SK-N-SH treated with all-trans-retinoic acid at 6 μM for 48 hours (cell line): ENCODE measurements at regions not wholly inside any gene's neighbourhood (a gene's known extent, or its start where the extent isn't known, plus 50 kb on each side); places are given as distances from the start of the nearest gene placed in this dataset.

Experiments used
- ATAC-seq: fragments of 200-7000 bp; cut with Tn5 transposase; 3 replicates; pipeline ENCODE4 v1.9.1; 2020; ENCODE audit warnings: mild to moderate bottlenecking, moderate library complexity
- ARNTL ChIP-seq: fragments of 450-650 bp; formaldehyde crosslinking; IDR thresholded peaks from 2 replicates; pipeline ENCODE4 v1.5.0; 2020; ENCODE audit warnings: low read depth, mild to moderate bottlenecking, moderate library complexity, borderline replicate concordance
- BACH2 ChIP-seq: fragments of 250-450 bp; sonication (Bioruptor Pico); IDR thresholded peaks from 2 replicates; pipeline ENCODE4 v1.9.0; 2021; ENCODE audit warnings: mild to moderate bottlenecking, borderline replicate concordance
- CREB5 ChIP-seq: fragments of 250-450 bp; sonication (Bioruptor Pico); IDR thresholded peaks from 2 replicates; pipeline ENCODE4 v1.5.1; 2020; ENCODE audit warnings: low read depth, mild to moderate bottlenecking, moderate library complexity
- CSDC2 ChIP-seq: fragments of 250-450 bp; sonication (Bioruptor Pico); IDR thresholded peaks from 2 replicates; pipeline ENCODE4 v1.5.0; 2020; ENCODE audit warnings: mild to moderate bottlenecking, moderate library complexity
- ESRRG ChIP-seq: fragments of 250-450 bp; sonication (Bioruptor Pico); IDR thresholded peaks from 2 replicates; pipeline ENCODE4 v1.6.1; 2021; ENCODE audit warnings: mild to moderate bottlenecking
- GLIS3 ChIP-seq: fragments of 250-450 bp; sonication (Bioruptor Pico); IDR thresholded peaks from 2 replicates; pipeline ENCODE4 v1.5.0; 2020; ENCODE audit warnings: mild to moderate bottlenecking, moderate library complexity
- ISL1 ChIP-seq: fragments of 250-450 bp; sonication (Bioruptor Pico); IDR thresholded peaks from 2 replicates; pipeline ENCODE4 v2.1.2; 2022; ENCODE audit warnings: mild to moderate bottlenecking, moderate library complexity
- OSR1 ChIP-seq: fragments of 250-450 bp; sonication (Bioruptor Pico); IDR thresholded peaks from 2 replicates; pipeline ENCODE4 v1.8.0; 2022; ENCODE audit warnings: moderate library complexity, mild to moderate bottlenecking, inconsistent platforms
- PPARA ChIP-seq: fragments of 250-450 bp; sonication (Bioruptor Pico); IDR thresholded peaks from 2 replicates; pipeline ENCODE4 v1.5.0; 2020; ENCODE audit warnings: mild to moderate bottlenecking, borderline replicate concordance
- RARB ChIP-seq: fragments of 250-450 bp; sonication (Bioruptor Pico); IDR thresholded peaks from 2 replicates; pipeline ENCODE4 v1.8.0; 2021; ENCODE audit warnings: mild to moderate bottlenecking, moderate library complexity
- SNAI2 ChIP-seq: fragments of 250-450 bp; sonication (Bioruptor Pico); IDR thresholded peaks from 2 replicates; pipeline ENCODE4 v1.5.0; 2020; ENCODE audit warnings: mild to moderate bottlenecking, moderate library complexity
- TCF4 ChIP-seq: fragments of 250-450 bp; sonication (Bioruptor Pico); IDR thresholded peaks from 2 replicates; pipeline ENCODE4 v1.8.0; 2021; ENCODE audit warnings: mild to moderate bottlenecking, moderate library complexity, borderline replicate concordance
- TOX ChIP-seq: fragments of 250-450 bp; sonication (Bioruptor Pico); IDR thresholded peaks from 2 replicates; pipeline ENCODE4 v1.8.0; 2021; ENCODE audit warnings: mild to moderate bottlenecking, moderate library complexity, borderline replicate concordance
- ZC3H10 ChIP-seq: fragments of 250-450 bp; sonication (Bioruptor Pico); IDR thresholded peaks from 2 replicates; pipeline ENCODE4 v1.5.1; 2021; ENCODE audit warnings: mild to moderate bottlenecking, moderate library complexity
- ZFP3 ChIP-seq: fragments of 250-450 bp; sonication (Bioruptor Pico); IDR thresholded peaks from 2 replicates; pipeline ENCODE4 v1.5.0; 2020; ENCODE audit warnings: mild to moderate bottlenecking, moderate library complexity
- ZFP30 ChIP-seq: fragments of 450-650 bp; formaldehyde crosslinking; IDR thresholded peaks from 2 replicates; pipeline ENCODE4 v1.5.0; 2022; ENCODE audit warnings: mild to moderate bottlenecking, moderate library complexity
- ZNF565 ChIP-seq: fragments of 450-650 bp; formaldehyde crosslinking; conservative IDR thresholded peaks from 2 replicates; pipeline ENCODE4 v1.5.0; 2020; ENCODE audit warnings: low read depth, mild to moderate bottlenecking, moderate library complexity
- ZNF70 ChIP-seq: fragments of 450-650 bp; formaldehyde crosslinking; IDR thresholded peaks from 2 replicates; pipeline ENCODE4 v1.5.0; 2020; ENCODE audit warnings: mild to moderate bottlenecking, moderate library complexity
- ZNF8 ChIP-seq: fragments of 450-650 bp; formaldehyde crosslinking; IDR thresholded peaks from 2 replicates; pipeline ENCODE4 v1.5.0; 2020; ENCODE audit warnings: mild to moderate bottlenecking, moderate library complexity
- TF ChIP-seq, protein P1 (sequence below): fragments of 250-450 bp; sonication (Bioruptor Pico); IDR thresholded peaks from 2 replicates; pipeline ENCODE4 v1.5.0; 2020; ENCODE audit warnings: mild to moderate bottlenecking, moderate library complexity
- TF ChIP-seq, protein P2 (sequence below): fragments of 250-450 bp; sonication (Bioruptor Pico); IDR thresholded peaks from 2 replicates; pipeline ENCODE4 v1.8.0; 2020; ENCODE audit warnings: mild to moderate bottlenecking, moderate library complexity, borderline replicate concordance

DNA sequence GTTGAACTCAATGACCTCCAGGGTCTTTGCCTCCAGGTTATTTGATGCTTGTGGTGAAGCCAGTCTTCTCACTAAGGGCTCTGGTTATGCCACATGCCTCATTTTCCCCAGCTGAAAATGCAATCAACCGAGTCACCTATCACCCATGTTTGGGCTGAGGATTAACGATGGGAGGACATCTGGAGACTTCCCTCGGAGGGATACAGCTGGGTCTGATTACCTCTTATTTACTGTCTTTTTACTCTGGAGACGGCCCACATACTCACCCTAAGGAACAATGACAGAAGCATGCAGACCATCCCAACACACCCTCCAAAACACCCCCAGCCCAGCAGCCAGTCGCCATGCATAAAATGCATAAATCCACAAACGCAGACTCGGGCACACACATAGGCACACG, 187.4 kb downstream of the OPA1 start (continued):
- TF ChIP-seq, protein P1, sequence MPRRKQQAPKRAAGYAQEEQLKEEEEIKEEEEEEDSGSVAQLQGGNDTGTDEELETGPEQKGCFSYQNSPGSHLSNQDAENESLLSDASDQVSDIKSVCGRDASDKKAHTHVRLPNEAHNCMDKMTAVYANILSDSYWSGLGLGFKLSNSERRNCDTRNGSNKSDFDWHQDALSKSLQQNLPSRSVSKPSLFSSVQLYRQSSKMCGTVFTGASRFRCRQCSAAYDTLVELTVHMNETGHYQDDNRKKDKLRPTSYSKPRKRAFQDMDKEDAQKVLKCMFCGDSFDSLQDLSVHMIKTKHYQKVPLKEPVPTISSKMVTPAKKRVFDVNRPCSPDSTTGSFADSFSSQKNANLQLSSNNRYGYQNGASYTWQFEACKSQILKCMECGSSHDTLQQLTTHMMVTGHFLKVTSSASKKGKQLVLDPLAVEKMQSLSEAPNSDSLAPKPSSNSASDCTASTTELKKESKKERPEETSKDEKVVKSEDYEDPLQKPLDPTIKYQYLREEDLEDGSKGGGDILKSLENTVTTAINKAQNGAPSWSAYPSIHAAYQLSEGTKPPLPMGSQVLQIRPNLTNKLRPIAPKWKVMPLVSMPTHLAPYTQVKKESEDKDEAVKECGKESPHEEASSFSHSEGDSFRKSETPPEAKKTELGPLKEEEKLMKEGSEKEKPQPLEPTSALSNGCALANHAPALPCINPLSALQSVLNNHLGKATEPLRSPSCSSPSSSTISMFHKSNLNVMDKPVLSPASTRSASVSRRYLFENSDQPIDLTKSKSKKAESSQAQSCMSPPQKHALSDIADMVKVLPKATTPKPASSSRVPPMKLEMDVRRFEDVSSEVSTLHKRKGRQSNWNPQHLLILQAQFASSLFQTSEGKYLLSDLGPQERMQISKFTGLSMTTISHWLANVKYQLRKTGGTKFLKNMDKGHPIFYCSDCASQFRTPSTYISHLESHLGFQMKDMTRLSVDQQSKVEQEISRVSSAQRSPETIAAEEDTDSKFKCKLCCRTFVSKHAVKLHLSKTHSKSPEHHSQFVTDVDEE (CRISPR knock-in tag), result no peak
- TF ChIP-seq CSDC2 (CRISPR knock-in tag) (no peak), ZNF70 (no peak)
- TF ChIP-seq, protein P2, sequence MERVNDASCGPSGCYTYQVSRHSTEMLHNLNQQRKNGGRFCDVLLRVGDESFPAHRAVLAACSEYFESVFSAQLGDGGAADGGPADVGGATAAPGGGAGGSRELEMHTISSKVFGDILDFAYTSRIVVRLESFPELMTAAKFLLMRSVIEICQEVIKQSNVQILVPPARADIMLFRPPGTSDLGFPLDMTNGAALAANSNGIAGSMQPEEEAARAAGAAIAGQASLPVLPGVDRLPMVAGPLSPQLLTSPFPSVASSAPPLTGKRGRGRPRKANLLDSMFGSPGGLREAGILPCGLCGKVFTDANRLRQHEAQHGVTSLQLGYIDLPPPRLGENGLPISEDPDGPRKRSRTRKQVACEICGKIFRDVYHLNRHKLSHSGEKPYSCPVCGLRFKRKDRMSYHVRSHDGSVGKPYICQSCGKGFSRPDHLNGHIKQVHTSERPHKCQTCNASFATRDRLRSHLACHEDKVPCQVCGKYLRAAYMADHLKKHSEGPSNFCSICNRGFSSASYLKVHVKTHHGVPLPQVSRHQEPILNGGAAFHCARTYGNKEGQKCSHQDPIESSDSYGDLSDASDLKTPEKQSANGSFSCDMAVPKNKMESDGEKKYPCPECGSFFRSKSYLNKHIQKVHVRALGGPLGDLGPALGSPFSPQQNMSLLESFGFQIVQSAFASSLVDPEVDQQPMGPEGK (CRISPR knock-in tag), result no peak

DNA sequence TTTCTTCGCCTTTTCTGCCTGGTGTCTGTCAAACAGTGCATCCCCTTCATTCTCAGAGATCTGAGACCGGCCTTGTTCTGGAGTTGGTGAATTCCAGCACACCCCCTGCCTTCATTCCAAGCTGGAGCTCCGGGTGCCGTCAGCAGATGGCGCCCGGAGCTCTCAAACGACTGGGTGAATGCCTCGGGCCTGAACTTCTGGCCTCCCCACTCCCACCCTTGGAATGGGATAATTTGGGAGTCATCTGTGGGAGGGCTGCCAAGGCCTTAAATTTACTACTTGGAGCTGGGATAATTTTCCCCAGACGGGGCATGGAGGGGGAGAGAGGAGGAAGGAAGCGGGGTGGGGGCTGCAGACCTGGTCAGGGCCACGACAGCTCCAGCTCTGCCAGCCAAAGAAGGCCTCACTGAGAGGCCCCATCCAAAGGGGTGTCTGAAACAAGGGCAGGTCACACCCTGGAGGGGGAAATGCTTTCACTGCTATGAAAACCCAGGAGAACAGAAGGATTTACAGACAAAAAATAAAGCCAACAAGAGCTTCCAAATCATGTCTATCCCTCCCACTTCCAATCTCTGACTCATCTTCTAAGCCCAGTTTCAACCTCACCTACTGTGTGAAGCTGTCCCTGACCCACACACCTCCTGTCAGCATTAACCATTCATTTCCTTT, 187.9 kb downstream of the OPA1 start:
- no peak for TF ChIP-seq RARB (CRISPR knock-in tag)
- no peak for TF ChIP-seq CREB5 (CRISPR knock-in tag)
- TF ChIP-seq CSDC2 (CRISPR knock-in tag), result no peak
- no peak for TF ChIP-seq PPARA
- no peak for TF ChIP-seq SNAI2 (CRISPR knock-in tag)
- TF ChIP-seq ESRRG (CRISPR knock-in tag), result no peak
- TF ChIP-seq ZNF70, result no peak; the same call in 1 of the 2 replicates
- TF ChIP-seq ZNF8 (CRISPR knock-in tag), result no peak
- TF ChIP-seq OSR1, result no peak
- TF ChIP-seq TCF4 (CRISPR knock-in tag), result peak; percentile 61; the same call in 1 of the 2 replicates
- TF ChIP-seq TOX, result no peak
- TF ChIP-seq, protein P2 (CRISPR knock-in tag), result peak; percentile 85
- TF ChIP-seq BACH2 (CRISPR knock-in tag), result no peak
- peak; percentile 62 for TF ChIP-seq ISL1
- 0 out of 2 replicates have a peak, but pooled peaks have one; percentile 11 for TF ChIP-seq ZNF565 (CRISPR knock-in tag)
- peak; percentile 60; the same call in 1 of the 2 replicates for TF ChIP-seq ZFP3 (CRISPR knock-in tag)
- ATAC-seq, result peak; percentile 92

DNA sequence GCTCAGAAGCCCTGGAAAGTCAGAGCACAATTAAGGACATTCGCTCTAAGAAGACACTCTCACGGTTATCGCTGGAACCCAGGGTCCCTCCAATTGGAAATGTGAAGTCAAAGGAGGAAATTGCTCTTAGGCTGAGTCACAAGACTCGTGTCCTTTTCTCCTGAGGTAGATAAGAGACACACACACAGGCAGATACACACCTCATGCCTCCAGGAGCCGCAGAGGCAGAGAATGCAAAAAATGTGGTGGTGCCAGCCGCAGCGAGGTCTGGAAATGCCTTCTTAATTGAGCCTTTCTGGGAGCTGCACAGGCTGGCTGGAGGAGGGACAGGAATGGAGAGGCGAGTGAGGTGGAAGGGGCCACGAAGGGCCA, 189.3 kb downstream of the OPA1 start:
- ATAC-seq, result peak; percentile 69
- TF ChIP-seq ZFP3 (CRISPR knock-in tag), result no peak
- TF ChIP-seq ISL1, result peak; percentile 73
- no peak for TF ChIP-seq ZC3H10 (CRISPR knock-in tag)
- TF ChIP-seq ZFP30 (CRISPR knock-in tag), result no peak
- TF ChIP-seq TOX, result no peak
- 0 out of 2 replicates have a peak, but pooled peaks have one; percentile 23 for TF ChIP-seq SNAI2 (CRISPR knock-in tag)
- no peak for TF ChIP-seq ZNF565 (CRISPR knock-in tag)
- TF ChIP-seq BACH2 (CRISPR knock-in tag), result no peak

GRCh38 chr3:193782747-193783146, 189.7 kb downstream of the OPA1 start:
- no peak for ATAC-seq
- TF ChIP-seq, protein P1 (CRISPR knock-in tag), result no peak
- TF ChIP-seq ZNF8 (CRISPR knock-in tag) (no peak), ARNTL (CRISPR knock-in tag) (no peak), ZC3H10 (CRISPR knock-in tag) (no peak), BACH2 (CRISPR knock-in tag) (no peak), ZNF70 (no peak), RARB (CRISPR knock-in tag) (no peak), SNAI2 (CRISPR knock-in tag) (no peak), ISL1 (no peak), ESRRG (CRISPR knock-in tag) (no peak), CREB5 (CRISPR knock-in tag) (no peak), ZFP30 (CRISPR knock-in tag) (no peak), GLIS3 (CRISPR knock-in tag) (no peak)
